MCF 10A (cell line): ENCODE measurements at regions not wholly inside any gene's neighbourhood (a gene's known extent, or its start where the extent isn't known, plus 50 kb on each side); places are given as distances from the start of the nearest gene placed in this dataset.

ENCODE experiments used
- BruUV-seq: library from RNA; stranded (reverse); fragments of 400-500 nt; replicated peaks from 2 replicates; lab custom pipeline; 2021; lab: Mats Ljungman, UMichigan
- CTCF ChIA-PET: fragments of 300-600 bp; sonication (Branson Sonifier 250); formaldehyde crosslinking; extraction: SDS; loops from one replicate; lab custom pipeline; 2021; ENCODE audit warnings: antibody characterized with exemption, inconsistent platforms; lab: Yijun Ruan, JAX
- POLR2A ChIA-PET: fragments of 300-600, 350-650 bp; sonication (Branson Sonifier 250); formaldehyde crosslinking; extraction: SDS; loops from one replicate; lab custom pipeline; 2020; ENCODE audit warnings: antibody characterized with exemption, inconsistent platforms; lab: Yijun Ruan, JAX
- DNase-seq: peaks from one replicate; pipeline ENCODE4 v3.0.0-alpha.2; 2018; ENCODE audit not compliant: unreplicated experiment
- H3K27ac Mint-ChIP-seq: one replicate; pipeline ENCODE4 v1.8.0; 2022; ENCODE audit warnings: mild to moderate bottlenecking, low read depth, mixed read lengths; ENCODE audit not compliant: unreplicated experiment
- H3K27me3 Mint-ChIP-seq: one replicate; pipeline ENCODE4 v1.8.0; 2022; ENCODE audit warnings: mixed read lengths; ENCODE audit not compliant: insufficient read depth, unreplicated experiment
- H3K36me3 Mint-ChIP-seq: one replicate; pipeline ENCODE4 v1.8.0; 2022; ENCODE audit warnings: mild to moderate bottlenecking, moderate library complexity, mixed read lengths; ENCODE audit not compliant: insufficient read depth, unreplicated experiment
- H3K4me1 Mint-ChIP-seq: one replicate; pipeline ENCODE4 v1.8.0; 2022; ENCODE audit warnings: mixed read lengths; ENCODE audit not compliant: insufficient read depth, unreplicated experiment
- H3K4me3 Mint-ChIP-seq: one replicate; pipeline ENCODE4 v1.8.0; 2022; ENCODE audit warnings: mild to moderate bottlenecking, moderate library complexity, mixed read lengths; ENCODE audit not compliant: unreplicated experiment
- H3K9me3 Mint-ChIP-seq: one replicate; pipeline ENCODE4 v1.8.0; 2022; ENCODE audit warnings: mixed read lengths; ENCODE audit not compliant: unreplicated experiment
- CTCF ChIP-seq: fragments of 200-600 bp; IDR thresholded peaks from one replicate; pipeline ENCODE4 v1.8.0; 2022; ENCODE audit warnings: antibody characterized with exemption, mild to moderate bottlenecking; ENCODE audit not compliant: unreplicated experiment
- intact Hi-C: fragments of 100-400 bp; cut with micrococcal nuclease; formaldehyde crosslinking; loops from 2 replicates; pipeline ENCODE4 v1.14.1; 2022

DNA sequence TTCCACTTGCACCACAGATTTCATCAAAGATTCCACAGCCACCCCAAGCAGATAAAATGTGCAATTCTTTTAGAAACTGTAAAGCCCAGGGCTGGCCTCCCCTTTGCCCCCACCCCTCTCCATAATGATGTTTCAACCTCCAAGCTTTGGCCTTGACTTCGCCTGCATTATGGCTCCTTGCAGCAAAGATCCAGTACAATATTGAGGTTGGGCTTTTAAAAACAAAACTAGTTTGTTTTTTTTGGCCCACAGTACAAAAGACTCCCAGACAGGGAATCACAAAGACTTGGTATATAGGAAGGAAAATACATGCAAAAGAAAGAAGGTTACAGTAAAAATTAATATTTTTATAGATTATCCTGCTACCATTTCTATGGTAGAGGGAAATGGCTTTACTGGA, 356.5 kb upstream of the PTBP2 start:
- no peaks in the 10 kb centered on the region for H3K9me3 Mint-ChIP-seq
- no TSS peak for BruUV-seq
- no peak overlapping the region for H3K4me3 Mint-ChIP-seq
- ChIA-PET CTCF (no interaction called here), POLR2A (no interaction called here)
- H3K27me3 Mint-ChIP-seq: no peaks in the 10 kb centered on the region
- peak; percentile 64 for DNase-seq
- H3K36me3 Mint-ChIP-seq: no peaks in the 10 kb centered on the region
- intact Hi-C loops: no loop called here
- no peak for TF ChIP-seq CTCF
- no peak overlapping the region for H3K27ac Mint-ChIP-seq
- H3K4me1 Mint-ChIP-seq: peaks cover 50% of the 10 kb centered on the region

DNA sequence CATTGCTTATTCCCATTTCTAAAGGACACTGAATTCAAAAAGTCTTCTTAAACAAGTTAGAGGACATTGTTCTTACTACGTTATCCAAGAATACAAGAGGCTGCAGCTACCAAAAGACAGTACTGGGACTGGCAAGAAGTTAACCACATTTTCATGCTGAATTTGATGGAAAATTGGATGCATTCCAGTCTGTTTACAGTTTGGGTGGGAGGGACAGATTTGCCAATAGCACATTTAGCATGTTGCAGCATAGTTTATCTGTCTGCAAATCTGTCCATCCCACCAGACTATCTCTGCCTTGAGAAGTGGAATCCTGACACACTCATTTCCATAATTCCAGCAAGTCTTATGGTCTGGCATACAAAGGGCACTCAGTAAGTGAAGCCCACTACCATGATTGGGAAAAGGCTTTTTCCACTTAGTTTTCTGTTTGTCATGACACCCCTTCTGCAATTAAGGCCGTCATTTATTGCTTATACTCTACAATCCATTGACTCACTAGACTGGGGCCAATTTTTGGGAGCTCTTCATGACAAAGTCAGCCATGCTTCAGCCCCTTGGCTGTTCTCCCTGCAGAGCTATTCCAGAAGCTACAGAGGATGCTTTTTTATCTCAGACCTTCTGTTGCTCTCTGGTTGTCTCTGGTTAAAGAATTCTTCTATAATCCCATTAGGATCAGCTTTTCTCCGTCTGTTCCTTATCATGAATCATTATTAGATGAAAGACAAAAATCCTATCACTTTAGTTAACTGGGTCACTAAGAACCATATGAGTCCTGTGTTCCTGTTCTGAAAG, 355.8 kb upstream of the PTBP2 start:
- POLR2A ChIA-PET: interaction anchor here (0.6 kb wide), 1 partner anchor 404 kb away, joined by 3 read pairs; no protein-coding TSS in a partner anchor
- no peaks in the 10 kb centered on the region for H3K9me3 Mint-ChIP-seq
- H3K4me3 Mint-ChIP-seq: no peak overlapping the region
- CTCF ChIA-PET: no interaction called here
- H3K27ac Mint-ChIP-seq: no peak overlapping the region
- DNase-seq: peak; percentile 76
- no peaks in the 10 kb centered on the region for H3K27me3 Mint-ChIP-seq
- H3K36me3 Mint-ChIP-seq: no peaks in the 10 kb centered on the region
- H3K4me1 Mint-ChIP-seq: peaks cover 49% of the 10 kb centered on the region
- no peak for TF ChIP-seq CTCF
- intact Hi-C loops: no loop called here
- no TSS peak for BruUV-seq

GRCh38 chr1:96366516-96366915, 355.1 kb upstream of the PTBP2 start:
- Mint-ChIP-seq H3K27ac (no peak overlapping the region), H3K4me3 (no peak overlapping the region), H3K27me3 (no peaks in the 10 kb centered on the region), H3K9me3 (no peaks in the 10 kb centered on the region), H3K36me3 (no peaks in the 10 kb centered on the region), H3K4me1 (peaks cover 42% of the 10 kb centered on the region)
- ChIA-PET POLR2A (interaction anchor here (0.6 kb wide), 1 partner anchor 403 kb away, joined by 3 read pairs; no protein-coding TSS in a partner anchor), CTCF (no interaction called here)
- no peak for TF ChIP-seq CTCF
- intact Hi-C loops: no loop called here
- BruUV-seq: no TSS peak
- no peak for DNase-seq

- BruUV-seq: no TSS peak
- Mint-ChIP-seq H3K4me3 (no peak overlapping the region), H3K9me3 (no peaks in the 10 kb centered on the region), H3K27ac (no peak overlapping the region), H3K36me3 (no peaks in the 10 kb centered on the region), H3K4me1 (peaks cover 31% of the 10 kb centered on the region), H3K27me3 (no peaks in the 10 kb centered on the region)
- no peak for DNase-seq
- TF ChIP-seq CTCF: no peak
- POLR2A ChIA-PET: no interaction called here
- CTCF ChIA-PET: interaction anchor here (0.7 kb wide), 1 partner anchor 917 kb away, joined by 5 read pairs; no protein-coding TSS in a partner anchor
- intact Hi-C loops: no loop called here
Measured at GRCh38 chr1:96367791-96368190, 353.8 kb upstream of the PTBP2 start.
